ENCODE measurements at regions not wholly inside any gene's neighbourhood (a gene's known extent, or its start where the extent isn't known, plus 50 kb on each side); places are given as distances from the start of the nearest gene placed in this dataset.
"Not testable (repeated sequence)": the region's sequence is repeated elsewhere in the genome, so short reads cannot be mapped to it uniquely, and the experiment has no call there.

DNA sequence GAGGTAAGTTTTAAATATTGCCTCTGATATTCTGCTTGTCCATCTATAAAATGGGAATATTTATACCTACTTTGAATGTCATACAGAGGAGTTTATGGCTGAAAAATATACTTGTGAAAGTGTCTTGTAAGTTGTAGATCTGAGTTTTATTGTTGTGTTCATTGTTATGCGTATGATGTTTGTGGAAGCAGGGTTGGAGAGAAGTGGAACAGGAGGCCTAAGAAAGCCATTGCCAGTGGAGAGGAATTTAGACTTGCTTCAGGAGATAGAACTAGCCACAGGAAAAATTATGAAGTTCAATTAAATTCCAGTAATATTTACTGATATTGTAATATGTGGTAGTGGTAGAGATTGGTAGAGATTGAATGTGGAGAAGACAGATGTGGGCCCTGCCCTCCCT lies 491.9 kb upstream of the FANCL start:
- DNase-seq (ENCODE audit: low read depth in 3 of 3) = no peak

DNA sequence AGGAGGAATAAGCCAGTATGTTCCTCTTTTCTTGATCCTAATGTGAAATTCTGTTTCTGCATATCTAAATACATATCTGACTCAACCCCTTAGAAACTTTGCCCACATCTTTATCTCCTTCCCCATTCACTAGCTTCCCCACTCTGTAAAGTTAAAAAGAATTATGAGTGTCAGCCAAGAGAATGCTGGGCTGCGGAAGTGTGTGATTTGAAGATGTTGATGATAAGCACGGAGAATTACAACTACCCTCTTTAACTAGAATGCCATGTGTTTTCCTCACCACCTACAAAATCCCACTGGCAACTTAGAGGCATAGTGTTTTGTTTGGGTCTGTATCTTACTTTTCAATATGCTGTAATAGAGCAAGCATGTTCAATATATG lies 490.4 kb upstream of the FANCL start:
- DNase-seq (ENCODE audit: low read depth in 3 of 3) = no peak

DNA sequence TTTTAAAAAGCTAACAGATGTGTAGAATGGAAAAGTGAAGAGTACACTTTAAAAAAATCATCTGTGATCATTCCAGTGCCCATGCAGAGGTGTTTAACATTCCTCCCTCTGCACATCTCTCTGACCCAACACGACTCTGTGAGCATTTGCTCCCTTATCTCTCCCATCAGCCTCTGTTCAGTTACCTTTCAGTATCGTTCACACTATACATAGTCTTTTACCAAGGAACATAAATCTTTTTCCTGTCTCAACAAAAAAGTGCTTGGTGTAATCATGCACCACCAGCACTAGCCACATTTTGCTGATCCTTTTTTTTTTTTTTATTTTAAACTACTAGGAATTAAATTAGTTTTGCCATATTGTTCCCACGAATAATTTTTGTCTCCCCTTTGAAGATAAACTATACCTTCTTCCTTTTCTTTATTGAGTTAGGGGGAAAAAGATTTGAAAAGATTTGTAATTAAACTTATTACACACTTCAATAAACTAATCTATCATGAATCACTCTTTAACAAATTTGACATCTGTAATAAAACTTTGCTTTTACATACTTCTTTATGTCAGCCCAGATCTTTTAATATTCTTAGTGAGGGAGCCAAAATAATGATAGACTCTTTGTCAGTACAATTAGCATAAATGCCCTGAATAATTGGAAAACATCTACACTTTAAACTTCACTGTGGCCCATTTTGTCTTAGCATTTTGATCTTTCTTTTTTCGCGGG lies 489.8 kb upstream of the FANCL start:
- DNase-seq (ENCODE audit: low read depth in 3 of 3) = no peak

DNA sequence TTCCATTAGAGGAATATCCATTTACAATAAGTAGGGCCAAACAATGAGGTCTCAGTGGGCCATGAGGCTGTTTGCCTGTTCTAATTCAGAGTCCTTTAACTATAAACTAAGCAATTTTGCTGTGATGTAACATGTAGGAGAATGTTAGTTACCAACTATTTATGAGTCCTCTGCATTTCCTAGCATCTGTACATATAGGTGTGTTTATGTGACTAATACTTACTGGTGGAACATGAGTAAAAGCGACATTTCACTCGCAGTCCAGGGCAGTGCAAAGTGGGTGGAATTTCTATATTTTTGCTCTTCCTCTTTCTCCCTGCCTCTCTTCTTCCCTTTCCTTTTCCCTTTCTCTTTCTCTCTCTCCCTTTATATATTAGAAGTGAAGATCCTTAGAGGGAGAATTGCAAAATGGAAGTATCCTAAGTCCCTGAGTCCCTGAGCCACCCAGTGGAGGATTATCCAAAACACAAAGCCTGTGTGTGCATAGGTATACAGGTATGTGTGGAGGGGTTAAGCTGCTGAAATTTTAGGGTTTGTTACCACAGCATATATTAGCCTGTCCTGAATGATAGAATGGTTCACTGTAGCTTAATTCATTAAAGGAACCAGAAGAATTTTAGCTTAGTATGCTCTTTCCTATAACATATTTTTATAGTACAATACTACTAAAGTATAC lies 487.0 kb upstream of the FANCL start:
- DNase-seq (ENCODE audit: low read depth in 3 of 3) = no peak

DNA sequence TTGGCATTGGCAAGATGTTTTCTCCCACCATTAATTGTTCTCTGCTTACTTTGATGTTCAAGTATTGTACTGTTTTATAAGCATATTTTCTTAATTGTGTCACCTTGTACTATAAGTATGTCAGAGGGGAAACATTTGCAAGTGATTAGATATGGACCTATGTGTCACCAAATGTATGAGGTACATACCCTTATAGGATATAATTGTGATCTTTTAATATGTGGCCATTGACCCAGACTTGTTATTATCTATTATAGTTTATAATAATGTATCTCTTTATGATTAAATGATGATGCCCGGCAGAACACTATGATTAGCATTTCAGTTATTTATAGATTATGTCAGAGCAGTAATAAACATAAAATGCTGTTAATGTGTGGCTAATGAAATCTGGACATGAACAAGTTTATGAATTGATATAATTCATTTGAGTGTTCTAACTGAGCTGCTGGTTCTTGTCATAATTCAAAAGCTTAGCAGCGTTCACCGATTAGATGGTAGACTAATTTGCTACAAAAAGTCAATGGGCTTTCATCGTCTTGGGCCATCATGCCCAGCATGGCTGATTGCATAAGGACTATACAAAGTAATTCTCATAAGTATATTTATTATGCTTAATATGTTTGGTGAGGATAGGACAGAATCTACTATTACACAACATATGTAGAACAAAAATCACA lies 480.9 kb upstream of the FANCL start:
- DNase-seq (ENCODE audit: low read depth in 3 of 3) = no peak

DNA sequence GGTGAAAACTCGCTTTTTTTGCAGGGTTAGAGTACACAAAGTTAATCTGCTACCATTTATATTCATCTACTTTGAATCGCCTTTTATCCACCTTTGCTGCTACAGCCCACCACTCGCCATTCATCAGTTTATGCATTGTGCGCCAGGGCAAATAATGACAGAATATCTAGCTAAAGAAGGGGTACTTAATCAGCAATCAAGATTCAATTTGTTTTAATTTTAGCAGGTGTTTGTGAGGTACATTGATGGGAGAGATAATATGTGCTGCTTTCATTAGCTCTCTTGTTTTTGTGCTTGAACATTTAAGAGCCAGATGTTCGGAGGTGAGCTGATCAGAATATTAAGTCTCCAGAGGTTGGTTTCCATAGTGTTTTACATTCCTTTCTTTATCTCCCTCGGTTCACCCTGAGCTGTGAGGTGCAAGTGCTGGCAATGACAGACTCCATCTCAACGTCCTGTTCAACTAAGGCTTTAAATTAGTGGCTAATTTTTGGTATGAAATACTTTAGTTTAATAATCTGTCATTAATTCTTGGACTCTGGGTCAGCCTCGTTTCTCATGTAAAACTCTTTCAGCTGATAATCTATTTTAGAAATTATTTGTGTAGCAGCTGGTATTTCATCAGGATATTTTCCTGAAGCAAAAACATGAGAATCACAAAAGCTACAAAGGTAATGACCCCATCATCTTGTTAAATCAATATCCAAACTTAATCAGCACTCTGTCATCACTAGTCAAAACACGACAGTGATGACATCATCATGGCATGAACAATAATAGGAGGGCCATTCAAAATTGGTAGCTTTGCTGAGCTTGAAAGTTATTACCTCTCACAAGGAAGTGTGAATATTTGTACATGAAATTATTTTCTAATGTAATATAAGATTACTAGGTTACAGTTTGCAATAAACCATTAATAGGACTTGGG lies 479.9 kb upstream of the FANCL start:
- DNase-seq (ENCODE audit: low read depth in 3 of 3) = no peak

DNA sequence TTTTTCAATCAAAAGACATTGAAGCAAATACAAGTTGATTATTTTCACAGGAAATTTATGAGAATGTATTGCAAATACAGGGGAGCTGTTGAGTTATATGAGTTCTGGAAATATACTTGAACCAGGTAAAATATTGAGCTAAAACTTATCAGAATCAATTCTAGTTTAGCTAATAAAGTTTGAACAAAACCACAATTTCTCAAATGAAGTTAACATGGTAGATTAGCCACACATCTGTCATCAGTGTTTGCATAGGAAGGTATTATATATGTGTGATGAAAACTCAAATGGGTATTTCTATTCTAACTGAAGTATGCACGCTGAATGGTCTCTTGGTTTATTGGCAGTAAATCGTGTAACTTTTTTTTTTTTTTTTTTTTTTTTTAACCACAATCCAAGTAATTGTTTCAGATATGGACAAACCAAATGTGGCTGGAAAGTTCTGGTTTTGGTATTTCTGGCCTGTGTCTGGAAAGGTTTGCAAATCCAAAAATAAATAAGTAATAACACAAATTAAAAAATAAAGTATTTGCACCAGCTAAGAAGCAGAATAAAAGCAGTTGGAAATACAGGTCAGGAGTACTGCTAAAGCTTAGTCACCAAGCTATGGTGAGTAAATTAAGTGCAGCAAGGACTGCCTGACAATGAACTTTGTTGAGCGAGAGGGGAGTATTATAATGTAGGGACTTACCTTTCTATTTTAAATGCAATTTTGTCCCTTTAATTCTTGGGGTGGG lies 479.1 kb upstream of the FANCL start:
- no peak for DNase-seq (ENCODE audit: low read depth in 3 of 3)

DNA sequence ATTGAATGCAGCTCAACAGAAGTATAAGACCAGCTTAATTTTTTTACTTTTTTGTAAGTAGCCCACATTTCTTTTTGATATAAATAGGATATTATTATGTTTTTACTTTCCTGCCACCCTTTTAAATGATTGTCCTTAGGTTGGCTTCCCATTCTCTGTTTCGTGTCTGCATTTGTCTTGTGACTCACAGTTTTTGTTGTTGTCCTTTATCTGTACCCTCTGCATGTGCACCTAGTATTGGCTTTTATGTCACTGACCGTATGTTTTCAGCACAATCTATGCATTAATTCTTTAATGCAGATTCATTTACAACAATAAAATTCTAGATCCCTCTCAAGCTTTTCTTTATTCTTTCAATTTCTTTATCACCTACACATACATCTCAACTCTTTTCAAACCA lies 474.2 kb upstream of the FANCL start:
- no peak for DNase-seq (ENCODE audit: low read depth in 3 of 3)

DNA sequence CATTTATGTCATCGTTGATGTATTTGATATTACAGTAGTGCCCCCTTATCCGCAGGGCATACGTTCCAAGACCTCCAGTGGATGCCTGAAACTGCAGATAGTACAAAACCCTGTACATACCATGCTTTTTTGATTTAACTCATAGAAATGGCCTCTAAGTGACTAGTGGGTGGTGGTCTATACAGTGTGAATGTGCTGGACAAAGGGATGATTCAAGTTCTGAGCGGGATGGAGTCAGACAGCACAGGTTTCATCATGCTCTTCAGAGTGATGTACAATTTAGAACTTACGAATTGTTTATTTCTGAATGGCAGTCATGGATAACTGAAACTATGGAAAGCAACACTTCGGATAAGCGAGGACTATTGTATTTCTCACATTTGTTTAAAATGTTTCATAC lies 473.1 kb upstream of the FANCL start:
- DNase-seq (ENCODE audit: low read depth in 3 of 3) = no peak

DNA sequence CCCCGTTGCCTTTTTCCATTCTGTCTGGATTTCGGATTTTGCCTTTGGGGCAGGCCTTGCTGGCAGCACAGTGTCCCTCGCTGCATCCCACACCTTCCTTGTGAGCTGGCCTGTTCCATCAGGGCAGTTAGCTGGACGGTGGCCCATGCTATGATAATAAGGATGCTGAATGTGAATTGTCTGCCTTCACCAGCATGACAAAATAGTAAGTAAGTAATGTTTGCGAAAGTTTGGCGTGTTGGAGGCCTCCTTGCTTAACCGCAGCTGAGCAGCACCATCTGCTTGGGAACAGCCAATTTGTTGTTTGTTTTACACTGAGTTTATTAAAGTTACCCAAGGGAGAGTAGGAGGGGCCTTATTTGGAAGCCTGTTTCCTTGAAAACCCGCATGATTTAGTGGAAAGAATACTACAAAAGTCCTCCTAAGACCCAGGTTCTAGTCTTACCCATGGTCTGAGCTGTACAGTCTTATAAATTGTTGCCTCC lies 469.7 kb upstream of the FANCL start:
- DNase-seq (ENCODE audit: low read depth in 3 of 3) = no peak

DNA sequence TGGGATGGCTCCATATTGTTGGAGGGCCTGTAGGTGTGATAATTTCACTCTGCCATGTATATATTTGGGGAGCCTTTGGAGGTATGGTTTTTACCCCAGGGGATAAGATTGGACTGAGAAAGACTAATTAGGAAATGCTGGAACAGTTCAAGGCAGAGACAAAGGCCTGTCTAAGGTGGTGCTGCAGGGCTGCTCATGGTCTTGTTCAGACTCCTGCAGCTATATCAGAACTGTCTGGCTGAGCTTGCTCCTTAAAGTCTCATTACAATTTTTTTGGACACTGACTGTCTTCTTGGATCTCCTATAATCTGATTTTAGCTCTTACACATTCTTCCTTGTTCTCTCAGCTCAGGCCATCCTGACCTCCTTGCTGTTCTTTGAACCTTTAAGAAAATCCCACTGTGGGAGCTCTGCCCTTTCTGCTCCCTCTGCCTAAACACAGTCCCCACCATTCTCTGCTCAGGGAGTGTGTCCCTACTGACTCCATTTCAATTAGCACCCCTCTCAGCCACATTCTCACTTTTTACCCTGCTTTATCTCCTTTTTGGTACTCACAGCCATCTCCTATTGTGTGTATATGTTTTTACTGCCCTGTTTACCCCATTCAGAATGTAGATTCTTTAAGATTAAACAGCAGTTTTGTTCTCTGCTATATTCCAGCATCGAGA lies 468.7 kb upstream of the FANCL start:
- DNase-seq (ENCODE audit: low read depth in 3 of 3) = no peak

DNA sequence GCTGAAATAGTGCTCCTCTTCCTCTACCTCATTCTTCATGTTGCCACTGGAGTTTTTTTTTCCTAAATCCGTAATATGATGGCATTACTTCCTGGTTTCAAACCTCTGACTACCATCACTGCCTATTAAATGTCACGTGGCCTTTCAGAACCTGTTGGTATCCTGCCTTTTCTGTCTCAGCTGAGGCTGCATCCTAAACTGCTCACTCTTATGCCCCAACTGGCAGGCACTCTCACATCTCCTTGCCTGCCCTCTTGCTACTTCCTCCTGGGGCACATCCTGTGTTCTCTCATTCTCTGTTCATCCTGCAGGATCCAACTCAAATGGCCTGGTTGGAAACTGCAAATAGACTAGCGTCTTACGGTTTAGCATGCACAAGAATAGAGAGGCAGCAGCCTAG lies 468.1 kb upstream of the FANCL start:
- no peak for DNase-seq (ENCODE audit: low read depth in 3 of 3)

DNA sequence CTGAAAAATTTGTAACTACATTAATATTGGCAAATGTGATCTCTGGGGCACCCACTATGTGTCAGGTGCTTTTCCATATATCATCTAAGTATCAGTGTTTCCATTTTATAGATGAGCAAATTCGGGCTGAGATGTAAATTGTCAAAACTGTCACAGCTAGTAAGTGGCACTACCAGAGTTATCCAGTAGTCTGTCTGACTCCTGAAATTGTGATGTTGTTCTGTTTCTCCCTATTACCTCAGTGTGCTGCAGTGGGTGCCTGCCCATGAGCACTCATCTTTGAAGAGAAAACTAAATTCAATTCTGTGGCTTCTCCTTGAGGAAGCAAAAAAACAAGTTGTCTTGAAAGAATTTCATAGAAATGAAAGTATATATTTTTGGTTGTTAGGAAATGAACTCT lies 467.4 kb upstream of the FANCL start:
- no peak for DNase-seq (ENCODE audit: low read depth in 3 of 3)

DNA sequence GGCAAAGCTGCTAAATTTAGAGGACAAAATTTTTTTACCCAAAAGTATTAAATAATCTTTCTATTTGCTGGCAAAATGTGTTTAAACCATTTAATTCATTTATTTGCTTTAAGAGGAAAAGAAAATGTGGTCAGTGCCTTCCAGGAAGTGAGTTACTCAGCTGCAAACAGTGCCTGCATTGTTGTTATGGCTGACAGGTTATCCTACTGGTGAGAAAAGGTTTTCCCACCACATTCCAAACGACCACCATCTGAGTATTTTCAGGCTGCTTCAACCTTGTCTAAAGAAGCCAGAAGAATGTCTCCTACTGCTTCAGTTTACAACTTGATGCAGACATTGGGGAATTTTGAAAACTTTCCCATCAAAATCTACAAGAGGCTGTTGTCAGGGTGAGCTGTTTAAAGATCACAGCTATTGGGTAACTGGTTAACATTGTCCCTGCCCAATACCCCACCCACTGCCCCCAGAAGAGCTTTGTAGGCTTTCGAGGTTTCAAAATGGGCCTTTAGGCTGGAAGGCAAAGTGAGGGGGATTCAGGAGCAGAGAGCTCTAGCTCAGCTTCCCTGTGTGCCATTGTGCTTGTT lies 461.3 kb upstream of the FANCL start:
- no peak for DNase-seq (ENCODE audit: low read depth in 3 of 3)

DNA sequence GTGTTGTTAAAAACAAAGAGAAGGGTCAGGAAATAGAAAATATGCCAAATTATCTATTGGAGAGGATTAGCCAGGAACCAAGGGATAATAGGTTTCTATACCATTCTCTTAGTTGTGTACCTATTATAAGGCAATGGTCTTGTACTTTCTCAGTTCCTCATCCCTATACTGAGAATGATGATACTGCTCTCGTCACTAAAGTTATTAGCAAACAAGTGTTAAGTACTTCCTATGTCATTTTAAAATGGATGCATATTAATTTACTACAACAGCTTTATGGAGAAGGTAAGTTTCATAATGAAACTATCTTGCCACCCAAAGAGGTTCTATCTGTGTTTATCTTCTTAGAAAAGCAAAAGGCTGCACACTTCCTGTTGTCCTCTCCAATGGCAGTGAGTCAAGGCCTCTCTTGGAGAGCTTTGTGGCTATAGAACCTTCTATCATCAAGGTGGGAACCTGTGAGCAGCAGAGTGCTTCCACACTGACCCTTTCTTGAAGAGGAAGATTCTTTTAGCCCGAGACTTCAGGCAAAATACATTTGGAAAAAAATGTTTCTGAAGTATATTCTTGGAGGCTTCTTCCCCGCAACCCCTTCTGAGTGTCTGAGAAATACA lies 460.7 kb upstream of the FANCL start:
- no peak for DNase-seq (ENCODE audit: low read depth in 3 of 3)

DNA sequence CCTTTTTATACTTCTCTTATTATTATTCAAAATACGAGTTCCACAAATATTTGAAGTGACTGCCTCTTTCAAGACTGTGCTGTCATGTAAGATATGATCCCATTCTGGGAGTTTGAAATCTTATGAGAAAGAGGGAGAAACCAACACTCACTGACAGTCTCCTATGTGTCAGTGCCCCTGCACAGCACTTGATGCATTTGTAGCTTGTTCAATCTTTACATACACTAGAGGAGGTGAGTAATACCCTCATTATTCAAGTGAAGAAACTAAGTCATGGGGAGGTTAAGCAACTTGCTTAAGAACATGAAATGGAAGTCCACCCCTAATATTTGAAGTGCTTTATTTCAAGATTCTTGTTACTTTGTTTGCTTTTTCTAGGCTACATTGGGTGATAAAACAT lies 459.5 kb upstream of the FANCL start:
- no peak for DNase-seq (ENCODE audit: low read depth in 3 of 3)

DNA sequence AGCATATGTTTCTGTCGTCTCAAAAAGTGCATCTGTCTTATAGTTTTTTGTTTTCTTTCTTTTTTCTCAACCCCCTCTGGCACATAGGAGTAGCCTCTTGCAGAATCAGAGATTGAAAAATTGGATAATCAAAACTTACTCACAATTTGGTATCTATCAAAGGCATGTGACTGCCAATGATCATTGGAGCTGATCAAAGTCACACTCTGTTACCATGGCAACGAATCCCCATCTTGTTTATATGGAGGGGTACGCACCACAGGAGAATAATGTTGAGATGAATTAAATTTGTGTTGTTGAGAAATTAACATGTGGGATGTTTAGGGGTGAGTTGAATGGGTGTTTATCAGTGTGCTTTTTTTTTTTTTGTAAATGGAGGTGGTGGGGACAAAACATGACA lies 458.3 kb upstream of the FANCL start:
- DNase-seq (ENCODE audit: low read depth in 3 of 3) = no peak

DNA sequence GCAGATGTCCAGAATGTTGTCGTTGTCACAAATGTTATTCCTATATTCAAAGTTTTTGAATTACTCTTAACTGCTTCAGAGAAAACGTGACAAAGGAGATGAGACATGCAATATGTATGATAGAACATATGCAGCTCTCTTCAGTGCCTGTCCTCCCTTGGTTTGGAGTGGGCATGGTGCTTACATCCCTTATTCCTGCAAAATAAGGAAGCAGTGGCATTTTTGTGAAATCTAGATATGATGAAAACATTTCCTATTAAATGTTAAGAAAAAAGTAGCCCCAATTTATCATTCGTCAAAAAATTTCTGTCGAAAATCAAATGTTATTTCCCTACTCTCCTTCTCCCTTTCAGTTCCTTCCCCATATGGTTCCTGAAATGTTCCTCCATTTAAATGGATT lies 457.5 kb upstream of the FANCL start:
- no peak for DNase-seq (ENCODE audit: low read depth in 3 of 3)

DNA sequence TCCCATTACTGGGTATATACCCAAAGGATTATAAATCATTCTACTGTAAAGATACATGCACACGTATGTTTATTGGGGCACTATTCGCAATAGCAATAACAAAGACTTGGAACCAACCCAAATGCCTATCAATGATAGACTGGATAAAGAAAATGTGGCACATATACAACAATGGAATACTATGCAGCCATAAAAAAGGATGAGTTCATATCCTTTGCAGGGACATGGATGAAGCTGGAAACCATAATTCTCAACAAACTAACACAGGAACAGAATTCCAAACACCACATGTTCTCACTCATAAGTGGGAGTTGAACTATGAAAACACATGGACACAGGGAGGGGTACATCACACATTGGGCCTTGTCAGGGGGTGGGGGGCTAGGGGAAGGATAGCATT lies 453.0 kb upstream of the FANCL start:
- DNase-seq (ENCODE audit: low read depth in 3 of 3) = not testable (repeated sequence)

DNA sequence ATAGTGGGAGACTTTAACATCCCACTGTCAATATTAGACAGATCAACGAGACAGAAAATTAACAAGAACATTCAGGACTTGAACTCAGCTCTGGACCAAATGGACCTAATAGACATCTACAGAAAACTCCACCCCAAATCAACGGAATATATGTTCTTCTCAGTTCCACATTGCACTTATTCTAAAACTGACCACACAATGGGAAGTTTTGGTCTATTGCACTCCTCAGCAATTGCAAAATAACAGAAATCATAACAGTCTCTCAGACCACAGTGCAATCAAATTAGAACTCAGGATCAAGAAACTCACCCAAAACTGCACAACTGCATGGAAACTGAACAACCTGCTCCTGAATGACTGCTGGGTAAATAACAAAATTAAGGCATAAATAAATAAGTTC lies 449.9 kb upstream of the FANCL start:
- not testable (repeated sequence) for DNase-seq (ENCODE audit: low read depth in 3 of 3)
